Right atrium auricular region (tissue), 2 donors: ENCODE measurements at regions not wholly inside any gene's neighbourhood (a gene's known extent, or its start where the extent isn't known, plus 50 kb on each side); places are given as distances from the start of the nearest gene placed in this dataset.
"Not testable (repeated sequence)": the region's sequence is repeated elsewhere in the genome, so short reads cannot be mapped to it uniquely, and the experiment has no call there.

Source experiments
- DNase-seq: peaks from one replicate; pipeline ENCODE4 v3.0.0-alpha.2; 2019; ENCODE audit warnings: low spot score
- H3K27ac ChIP-seq, 2 donors: fragments of 200-600 bp; sonication (generic); 1 replicate in 1 of 2; 2 replicates in 1 of 2; pipeline ENCODE4 v1.5.1; 2016 to 2019
- H3K27me3 ChIP-seq, 2 donors: fragments of 200-600 bp; sonication (generic); one replicate each; pipeline versions ENCODE4 v1.5.1 to v1.6.0; 2017 to 2019
- H3K36me3 ChIP-seq: fragments of 200-600 bp; sonication (generic); one replicate; pipeline ENCODE4 v1.5.1; 2016
- H3K4me1 ChIP-seq, 2 donors: fragments of 200-600 bp; sonication (generic); one replicate each; pipeline versions ENCODE4 v1.5.1 to v1.6.0; 2017 to 2019
- H3K4me3 ChIP-seq, 2 donors: fragments of 200-600 bp; sonication (generic); 1 replicate in 1 of 2; 2 replicates in 1 of 2; pipeline ENCODE4 v1.5.1; 2017 to 2019; ENCODE audit warnings: mild to moderate bottlenecking in 1 of 2, moderate library complexity in 1 of 2
- H3K9me3 ChIP-seq, 2 donors: fragments of 200-600 bp; sonication (generic); one replicate each; pipeline ENCODE4 v1.5.1; 2019
- TF ChIP-seq, protein P1 (sequence below), 2 donors: fragments of 200-600 bp; sonication (generic); IDR thresholded peaks; one replicate each; pipeline ENCODE4 v1.5.1; 2019; ENCODE audit warnings: antibody characterized with exemption in 2 of 2

DNA sequence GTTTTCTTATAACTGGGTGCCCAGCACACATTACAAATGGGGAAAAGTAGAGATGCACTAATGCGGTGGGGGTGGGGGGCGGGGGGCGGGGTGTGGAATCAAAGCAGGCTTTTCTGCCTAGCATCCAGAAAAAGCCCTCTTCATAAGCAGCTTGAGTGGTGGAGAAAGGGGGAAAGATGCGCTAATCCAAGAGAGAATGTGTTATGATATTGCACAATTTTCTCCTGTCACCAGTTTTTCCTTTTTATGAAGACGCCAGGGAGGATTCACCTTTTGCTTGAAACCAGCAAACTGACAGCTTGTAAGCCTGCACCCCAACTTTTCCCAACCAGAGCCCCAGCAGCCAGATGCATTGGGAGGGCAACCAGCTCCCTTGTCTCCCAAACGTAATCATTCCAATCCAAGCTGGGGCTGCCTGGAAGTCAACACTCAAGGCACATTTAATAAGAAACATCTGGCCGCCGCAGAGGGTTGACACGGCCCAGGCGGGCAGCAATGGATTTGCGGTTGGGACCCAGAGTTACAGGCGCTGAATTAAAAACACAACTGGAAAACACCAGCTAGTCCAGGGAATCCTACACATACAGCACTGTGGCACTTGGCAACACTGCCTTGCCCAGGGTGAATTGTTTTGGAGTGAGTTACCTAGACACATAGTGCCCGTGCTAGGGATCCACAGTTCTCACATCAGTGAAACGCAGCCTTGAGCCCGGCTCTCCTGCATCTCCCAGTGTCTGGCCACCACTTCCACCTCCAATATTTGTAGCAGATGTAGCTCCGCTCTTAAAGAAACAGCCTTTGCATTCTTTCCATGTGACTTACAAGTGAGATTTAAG, 218.5 kb upstream of the PRICKLE2 start:
- Histone ChIP-seq H3K9me3 (no peaks in the 10 kb centered on the region), H3K4me1 (peaks cover 0 to 20% of the 10 kb centered on the region in 2 donors), H3K27me3 (peaks cover 0 to 5% of the 10 kb centered on the region in 2 donors), H3K27ac (no peak overlapping the region), H3K36me3 (no peaks in the 10 kb centered on the region), H3K4me3 (no peak overlapping the region)
- DNase-seq: no peak
- TF ChIP-seq, protein P1, sequence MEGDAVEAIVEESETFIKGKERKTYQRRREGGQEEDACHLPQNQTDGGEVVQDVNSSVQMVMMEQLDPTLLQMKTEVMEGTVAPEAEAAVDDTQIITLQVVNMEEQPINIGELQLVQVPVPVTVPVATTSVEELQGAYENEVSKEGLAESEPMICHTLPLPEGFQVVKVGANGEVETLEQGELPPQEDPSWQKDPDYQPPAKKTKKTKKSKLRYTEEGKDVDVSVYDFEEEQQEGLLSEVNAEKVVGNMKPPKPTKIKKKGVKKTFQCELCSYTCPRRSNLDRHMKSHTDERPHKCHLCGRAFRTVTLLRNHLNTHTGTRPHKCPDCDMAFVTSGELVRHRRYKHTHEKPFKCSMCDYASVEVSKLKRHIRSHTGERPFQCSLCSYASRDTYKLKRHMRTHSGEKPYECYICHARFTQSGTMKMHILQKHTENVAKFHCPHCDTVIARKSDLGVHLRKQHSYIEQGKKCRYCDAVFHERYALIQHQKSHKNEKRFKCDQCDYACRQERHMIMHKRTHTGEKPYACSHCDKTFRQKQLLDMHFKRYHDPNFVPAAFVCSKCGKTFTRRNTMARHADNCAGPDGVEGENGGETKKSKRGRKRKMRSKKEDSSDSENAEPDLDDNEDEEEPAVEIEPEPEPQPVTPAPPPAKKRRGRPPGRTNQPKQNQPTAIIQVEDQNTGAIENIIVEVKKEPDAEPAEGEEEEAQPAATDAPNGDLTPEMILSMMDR (IDR thresholded peaks at IDR 0.05): no peak

DNA sequence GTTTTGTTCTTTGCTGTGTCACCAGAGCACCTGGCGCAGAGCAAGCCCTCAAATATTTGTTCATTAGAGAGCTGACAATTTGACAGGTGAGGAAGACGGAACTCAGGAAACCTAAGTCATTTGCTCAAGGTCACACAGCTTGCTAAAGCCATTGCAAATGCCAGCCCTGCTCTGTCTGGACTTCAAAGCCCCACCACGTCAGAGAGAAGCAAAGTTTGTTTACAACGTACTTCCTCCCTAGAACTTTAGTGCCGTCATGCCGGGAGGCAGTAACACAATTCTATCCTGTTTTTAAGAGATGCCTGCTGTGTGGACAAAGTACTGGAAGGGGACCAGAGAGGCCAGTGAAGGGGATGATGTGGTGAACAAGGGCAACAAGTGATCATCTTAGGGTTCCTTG, 216.6 kb upstream of the PRICKLE2 start:
- H3K4me3 ChIP-seq: no peak overlapping the region
- H3K36me3 ChIP-seq: no peaks in the 10 kb centered on the region
- H3K27me3 ChIP-seq: peaks cover 0 to 5% of the 10 kb centered on the region in 2 donors
- H3K4me1 ChIP-seq: peaks cover 0 to 20% of the 10 kb centered on the region in 2 donors
- H3K9me3 ChIP-seq: no peaks in the 10 kb centered on the region
- H3K27ac ChIP-seq: no peak overlapping the region
- TF ChIP-seq, protein P1 (IDR thresholded peaks at IDR 0.05): no peak
- DNase-seq: no peak

DNA sequence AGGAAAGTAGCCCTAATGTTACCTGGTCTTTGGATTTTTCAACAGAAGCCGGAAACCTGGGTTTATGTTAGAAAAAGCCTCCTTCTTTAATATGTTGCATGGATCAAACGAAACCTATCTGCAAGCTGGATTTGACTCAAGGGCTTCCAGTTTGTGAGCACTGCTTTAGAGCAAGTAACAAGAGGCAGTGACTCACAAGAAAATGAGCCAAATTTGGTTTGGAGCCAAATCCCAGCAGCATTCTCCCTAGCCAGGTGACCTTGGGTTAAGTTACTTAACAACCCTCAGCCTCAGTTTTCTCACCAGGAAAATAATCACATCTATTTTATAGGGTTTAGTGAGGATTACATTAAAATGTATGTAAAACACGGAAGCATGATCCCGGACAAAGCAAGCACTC, 215.2 kb upstream of the PRICKLE2 start:
- TF ChIP-seq, protein P1 (IDR thresholded peaks at IDR 0.05): no peak
- H3K27ac ChIP-seq: no peak overlapping the region
- no peaks in the 10 kb centered on the region for H3K9me3 ChIP-seq
- H3K4me1 ChIP-seq: peaks cover 0 to 19% of the 10 kb centered on the region in 2 donors
- no peak for DNase-seq
- H3K4me3 ChIP-seq: no peak overlapping the region
- peaks cover 0 to 5% of the 10 kb centered on the region in 2 donors for H3K27me3 ChIP-seq
- H3K36me3 ChIP-seq: no peaks in the 10 kb centered on the region

DNA sequence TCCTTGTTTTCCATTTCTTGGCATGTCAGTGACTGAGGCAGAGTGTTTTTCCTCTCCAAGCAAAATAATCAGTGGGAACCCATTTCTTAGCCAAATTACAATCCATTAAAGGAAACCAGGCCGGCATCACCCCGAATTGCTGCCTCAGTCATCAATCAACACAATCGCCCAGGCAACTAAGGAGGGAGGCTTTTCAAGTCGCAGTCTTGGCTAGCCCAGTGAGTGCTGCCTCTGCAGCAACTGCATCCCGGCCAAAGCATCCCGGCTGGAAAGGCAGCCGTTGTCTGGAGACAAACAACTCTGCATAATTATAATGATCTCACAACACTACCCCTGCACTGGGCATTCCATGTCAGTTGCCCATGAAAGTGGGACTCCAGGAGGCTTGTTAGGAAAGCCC, 213.5 kb upstream of the PRICKLE2 start:
- Histone ChIP-seq H3K4me3 (no peak overlapping the region), H3K4me1 (peaks cover 0 to 2% of the 10 kb centered on the region in 2 donors), H3K9me3 (no peaks in the 10 kb centered on the region), H3K27ac (no peak overlapping the region), H3K36me3 (no peaks in the 10 kb centered on the region), H3K27me3 (no peaks in the 10 kb centered on the region)
- TF ChIP-seq, protein P1 (IDR thresholded peaks at IDR 0.05): no peak
- DNase-seq: no peak

DNA sequence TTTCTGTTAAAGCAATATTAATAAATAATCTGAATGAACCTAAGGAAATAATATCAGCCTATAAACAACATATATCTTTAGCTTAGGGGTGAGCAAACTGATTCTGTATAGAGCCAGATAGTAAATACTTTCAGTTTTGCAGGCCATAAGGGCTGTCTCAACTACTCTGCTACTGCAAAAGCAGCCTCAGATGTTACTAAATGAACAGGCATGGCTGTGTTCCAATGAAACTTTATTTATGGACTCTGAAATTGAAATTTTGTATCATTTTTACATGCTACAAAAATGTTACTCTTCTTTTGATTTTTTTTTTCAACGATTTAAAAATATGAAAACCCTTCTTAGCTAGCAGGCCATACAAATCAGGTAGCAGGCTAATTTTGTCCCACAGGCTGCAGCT, 212.8 kb upstream of the PRICKLE2 start:
- Histone ChIP-seq H3K9me3 (no peaks in the 10 kb centered on the region), H3K4me1 (no peaks in the 10 kb centered on the region), H3K27ac (no peak overlapping the region), H3K36me3 (no peaks in the 10 kb centered on the region), H3K27me3 (no peaks in the 10 kb centered on the region), H3K4me3 (no peak overlapping the region)
- no peak for DNase-seq
- TF ChIP-seq, protein P1 (IDR thresholded peaks at IDR 0.05): no peak

DNA sequence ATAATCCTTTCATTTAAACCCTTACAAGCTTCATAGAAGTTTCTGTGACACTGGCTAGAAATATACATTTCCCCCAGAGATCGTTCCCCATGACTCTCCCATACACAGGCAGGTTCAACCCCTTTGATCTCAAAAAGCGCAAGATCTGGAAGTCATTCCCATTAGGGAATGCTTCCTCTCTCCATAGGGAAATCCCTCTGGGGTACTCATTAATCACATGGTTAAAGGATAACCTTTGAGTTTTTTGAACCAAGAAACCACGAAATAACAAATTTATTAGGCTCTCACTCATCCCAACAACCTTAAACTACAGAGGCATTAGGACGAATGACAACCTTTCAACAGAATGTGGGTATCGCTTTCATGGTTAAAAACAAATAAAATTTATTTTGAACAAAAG, 211.9 kb upstream of the PRICKLE2 start:
- H3K4me3 ChIP-seq: no peak overlapping the region
- no peaks in the 10 kb centered on the region for H3K4me1 ChIP-seq
- TF ChIP-seq, protein P1 (IDR thresholded peaks at IDR 0.05): no peak
- no peaks in the 10 kb centered on the region for H3K9me3 ChIP-seq
- H3K27me3 ChIP-seq: no peaks in the 10 kb centered on the region
- DNase-seq: no peak
- H3K36me3 ChIP-seq: no peaks in the 10 kb centered on the region
- no peak overlapping the region for H3K27ac ChIP-seq

DNA sequence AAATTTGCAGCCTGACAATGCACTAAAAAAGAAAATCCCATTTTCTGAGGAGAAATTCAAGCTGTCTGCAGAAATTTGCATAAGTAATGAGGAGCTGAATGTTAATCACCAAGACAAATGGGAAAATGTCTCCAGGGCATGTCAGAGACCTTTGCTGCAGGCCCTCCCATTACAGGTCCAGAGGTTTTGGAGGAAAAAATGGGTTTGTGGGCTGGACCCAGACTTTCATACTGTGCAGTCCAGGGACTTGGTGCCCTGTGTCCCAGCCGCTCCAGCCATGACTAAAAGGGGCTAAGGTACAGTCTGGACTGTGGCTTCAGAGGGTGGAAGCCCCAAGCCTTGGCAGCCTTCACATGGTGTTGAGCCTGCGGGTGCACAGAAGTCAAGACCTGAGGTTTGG, 209.8 kb upstream of the PRICKLE2 start:
- DNase-seq, H3K36me3 ChIP-seq, H3K4me3 ChIP-seq, H3K27me3 ChIP-seq, H3K4me1 ChIP-seq, H3K27ac ChIP-seq, H3K9me3 ChIP-seq: not testable (repeated sequence)
